Tibial nerve (tissue), 3 donors: ENCODE measurements at regions not wholly inside any gene's neighbourhood (a gene's known extent, or its start where the extent isn't known, plus 50 kb on each side); places are given as distances from the start of the nearest gene placed in this dataset.

ENCODE experiments used
- POLR2A ChIP-seq, 2 donors: fragments of 450-650 bp; IDR thresholded peaks; one replicate each; pipeline ENCODE4 v1.6.1; 2017; ENCODE audit warnings: antibody characterized with exemption in 2 of 2, mild to moderate bottlenecking in 2 of 2, moderate library complexity in 2 of 2
- TF ChIP-seq, protein P1 (sequence below), 5 experiments: fragments of 200-600 bp in 3 of 5; fragments of 450-650 bp in 2 of 5; sonication (generic) in 3 of 5; IDR thresholded peaks; one replicate each; pipeline ENCODE4 v1.5.1; 2016 to 2019; ENCODE audit warnings: antibody characterized with exemption in 5 of 5, mild to moderate bottlenecking in 3 of 5, moderate library complexity in 2 of 5

DNA sequence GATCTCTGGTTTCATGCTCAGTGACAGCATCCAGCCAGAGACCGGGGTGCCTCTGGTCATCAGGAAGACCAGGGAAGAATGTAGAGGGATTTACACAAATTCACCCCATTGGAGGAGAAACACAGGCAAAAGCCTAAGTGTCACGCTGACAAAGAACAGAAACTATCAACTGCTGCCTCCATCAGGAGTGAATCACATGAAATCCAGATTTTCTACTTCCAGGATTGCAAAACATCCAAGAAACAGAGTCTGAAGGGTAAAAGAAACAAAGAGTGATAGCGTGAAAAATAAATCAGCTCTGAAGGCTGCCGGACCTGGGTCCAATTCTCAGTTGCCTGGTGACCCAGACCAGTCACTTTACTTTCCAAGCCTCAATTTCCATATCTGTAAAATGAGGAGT lies 136.1 kb upstream of the MAP1LC3B2 start:
- TF ChIP-seq, protein P1, sequence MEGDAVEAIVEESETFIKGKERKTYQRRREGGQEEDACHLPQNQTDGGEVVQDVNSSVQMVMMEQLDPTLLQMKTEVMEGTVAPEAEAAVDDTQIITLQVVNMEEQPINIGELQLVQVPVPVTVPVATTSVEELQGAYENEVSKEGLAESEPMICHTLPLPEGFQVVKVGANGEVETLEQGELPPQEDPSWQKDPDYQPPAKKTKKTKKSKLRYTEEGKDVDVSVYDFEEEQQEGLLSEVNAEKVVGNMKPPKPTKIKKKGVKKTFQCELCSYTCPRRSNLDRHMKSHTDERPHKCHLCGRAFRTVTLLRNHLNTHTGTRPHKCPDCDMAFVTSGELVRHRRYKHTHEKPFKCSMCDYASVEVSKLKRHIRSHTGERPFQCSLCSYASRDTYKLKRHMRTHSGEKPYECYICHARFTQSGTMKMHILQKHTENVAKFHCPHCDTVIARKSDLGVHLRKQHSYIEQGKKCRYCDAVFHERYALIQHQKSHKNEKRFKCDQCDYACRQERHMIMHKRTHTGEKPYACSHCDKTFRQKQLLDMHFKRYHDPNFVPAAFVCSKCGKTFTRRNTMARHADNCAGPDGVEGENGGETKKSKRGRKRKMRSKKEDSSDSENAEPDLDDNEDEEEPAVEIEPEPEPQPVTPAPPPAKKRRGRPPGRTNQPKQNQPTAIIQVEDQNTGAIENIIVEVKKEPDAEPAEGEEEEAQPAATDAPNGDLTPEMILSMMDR (IDR thresholded peaks at IDR 0.05), result no peak
- TF ChIP-seq POLR2A (IDR thresholded peaks at IDR 0.05), result no peak
